RPMI8226 (cell line): ENCODE measurements at regions not wholly inside any gene's neighbourhood (a gene's known extent, or its start where the extent isn't known, plus 50 kb on each side); places are given as distances from the start of the nearest gene placed in this dataset.

Experiments
- DNase-seq: peaks from one replicate; pipeline ENCODE4 v3.0.0-alpha.2; 2015

- no peak for DNase-seq
These were observed 908.5 kb upstream of the FBXO33 start for GRCh38 chr14:40340708-40341107.

- DNase-seq, result no peak
These were observed 904.6 kb upstream of the FBXO33 start for GRCh38 chr14:40336846-40337245.

GRCh38 chr14:40326519-40326918 is 894.3 kb upstream of the FBXO33 start:
- peak; percentile 40 for DNase-seq

GRCh38 chr14:40318211-40318719 is 886.0 kb upstream of the FBXO33 start:
- no peak for DNase-seq

- no peak for DNase-seq
These were observed 885.5 kb upstream of the FBXO33 start for GRCh38 chr14:40317690-40318089.

- no peak for DNase-seq
These were observed 880.1 kb upstream of the FBXO33 start for GRCh38 chr14:40312296-40312695.

GRCh38 chr14:40309124-40309523 is 876.9 kb upstream of the FBXO33 start:
- DNase-seq, result no peak

GRCh38 chr14:40308240-40308639 is 876.0 kb upstream of the FBXO33 start:
- no peak for DNase-seq

- DNase-seq, result no peak
These were observed 864.6 kb upstream of the FBXO33 start for GRCh38 chr14:40296821-40297220.

GRCh38 chr14:40292664-40293063 is 860.4 kb upstream of the FBXO33 start:
- DNase-seq, result no peak

- no peak for DNase-seq
These were observed 850.0 kb upstream of the FBXO33 start for GRCh38 chr14:40282196-40282595.

GRCh38 chr14:40280652-40281051 is 848.4 kb upstream of the FBXO33 start:
- no peak for DNase-seq

GRCh38 chr14:40273417-40273816 is 841.2 kb upstream of the FBXO33 start:
- DNase-seq, result no peak

- DNase-seq, result no peak
These were observed 839.2 kb upstream of the FBXO33 start for GRCh38 chr14:40271480-40271879.

- no peak for DNase-seq
These were observed 837.2 kb upstream of the FBXO33 start for GRCh38 chr14:40269436-40269835.

GRCh38 chr14:40268236-40268635 is 836.0 kb upstream of the FBXO33 start:
- DNase-seq, result no peak

- no peak for DNase-seq
These were observed 832.9 kb upstream of the FBXO33 start for GRCh38 chr14:40265096-40265495.

GRCh38 chr14:40252817-40253447 is 820.7 kb upstream of the FBXO33 start:
- DNase-seq, result no peak

- no peak for DNase-seq
These were observed 816.4 kb upstream of the FBXO33 start for GRCh38 chr14:40248671-40249070.

- no peak for DNase-seq
These were observed 808.1 kb upstream of the FBXO33 start for GRCh38 chr14:40240245-40240859.

GRCh38 chr14:40232302-40232701 is 800.1 kb upstream of the FBXO33 start:
- no peak for DNase-seq

- no peak for DNase-seq
These were observed 797.4 kb upstream of the FBXO33 start for GRCh38 chr14:40229676-40230075.

- DNase-seq, result no peak
These were observed 790.8 kb upstream of the FBXO33 start for GRCh38 chr14:40222996-40223395.

- no peak for DNase-seq
These were observed 789.2 kb upstream of the FBXO33 start for GRCh38 chr14:40221428-40221827.

- no peak for DNase-seq
These were observed 786.8 kb upstream of the FBXO33 start for GRCh38 chr14:40219032-40219431.
